Rectal smooth muscle tissue (tissue), 1 donor: ENCODE measurements at regions not wholly inside any gene's neighbourhood (a gene's known extent, or its start where the extent isn't known, plus 50 kb on each side); places are given as distances from the start of the nearest gene placed in this dataset.

Source experiments
- H3K27ac ChIP-seq: one replicate; pipeline ENCODE4 v1.7.0; 2013; ENCODE audit warnings: low read depth, low read length, inconsistent platforms
- H3K27me3 ChIP-seq: one replicate; pipeline ENCODE4 v1.7.0; 2013; ENCODE audit warnings: low read length; ENCODE audit not compliant: control insufficient read depth, insufficient read depth
- H3K36me3 ChIP-seq: one replicate; pipeline ENCODE4 v1.7.0; 2013; ENCODE audit warnings: low read length; ENCODE audit not compliant: control insufficient read depth, insufficient read depth
- H3K4me1 ChIP-seq: one replicate; pipeline ENCODE4 v1.7.0; 2013; ENCODE audit warnings: low read length; ENCODE audit not compliant: control insufficient read depth, insufficient read depth
- H3K4me3 ChIP-seq: one replicate; pipeline ENCODE4 v1.7.0; 2013; ENCODE audit warnings: low read length
- H3K9ac ChIP-seq: one replicate; pipeline ENCODE4 v1.7.0; 2013; ENCODE audit warnings: low read length

GRCh38 chr4:13174001-13174400 is 310.1 kb downstream of the RAB28 start:
- H3K4me1 ChIP-seq, result peaks cover 4% of the 10 kb centered on the region
- H3K27me3 ChIP-seq, result no peaks in the 10 kb centered on the region
- no peaks in the 10 kb centered on the region for H3K36me3 ChIP-seq
- H3K27ac ChIP-seq, result no peak overlapping the region
- no peak overlapping the region for H3K9ac ChIP-seq
- no peak overlapping the region for H3K4me3 ChIP-seq

- H3K9ac ChIP-seq, result no peak overlapping the region
- H3K27me3 ChIP-seq, result no peaks in the 10 kb centered on the region
- H3K36me3 ChIP-seq, result no peaks in the 10 kb centered on the region
- no peaks in the 10 kb centered on the region for H3K4me1 ChIP-seq
- H3K4me3 ChIP-seq, result no peak overlapping the region
- H3K27ac ChIP-seq, result no peak overlapping the region
Observed at GRCh38 chr4:13171292-13172057, 312.7 kb downstream of the RAB28 start.

- Histone ChIP-seq H3K9ac (no peak overlapping the region), H3K27me3 (no peaks in the 10 kb centered on the region), H3K4me3 (no peak overlapping the region), H3K36me3 (no peaks in the 10 kb centered on the region), H3K27ac (no peak overlapping the region), H3K4me1 (no peaks in the 10 kb centered on the region)
Observed at GRCh38 chr4:13169731-13170525, 314.2 kb downstream of the RAB28 start.

GRCh38 chr4:13168326-13168725 is 315.8 kb downstream of the RAB28 start:
- Histone ChIP-seq H3K4me1 (no peaks in the 10 kb centered on the region), H3K27me3 (no peaks in the 10 kb centered on the region), H3K36me3 (no peaks in the 10 kb centered on the region), H3K27ac (no peak overlapping the region), H3K4me3 (no peak overlapping the region), H3K9ac (no peak overlapping the region)

- Histone ChIP-seq H3K4me3 (no peak overlapping the region), H3K4me1 (no peaks in the 10 kb centered on the region), H3K9ac (no peak overlapping the region), H3K27ac (no peak overlapping the region), H3K36me3 (no peaks in the 10 kb centered on the region), H3K27me3 (no peaks in the 10 kb centered on the region)
Observed at GRCh38 chr4:13166214-13166613, 317.9 kb downstream of the RAB28 start.

GRCh38 chr4:13164783-13165331 is 319.3 kb downstream of the RAB28 start:
- Histone ChIP-seq H3K27ac (no peak overlapping the region), H3K27me3 (no peaks in the 10 kb centered on the region), H3K36me3 (no peaks in the 10 kb centered on the region), H3K4me1 (peaks cover 4% of the 10 kb centered on the region), H3K9ac (no peak overlapping the region), H3K4me3 (no peak overlapping the region)

GRCh38 chr4:13162886-13163285 is 321.3 kb downstream of the RAB28 start:
- no peak overlapping the region for H3K9ac ChIP-seq
- no peaks in the 10 kb centered on the region for H3K27me3 ChIP-seq
- no peaks in the 10 kb centered on the region for H3K36me3 ChIP-seq
- peaks cover 4% of the 10 kb centered on the region for H3K4me1 ChIP-seq
- no peak overlapping the region for H3K4me3 ChIP-seq
- no peak overlapping the region for H3K27ac ChIP-seq

GRCh38 chr4:13160920-13161319 is 323.2 kb downstream of the RAB28 start:
- Histone ChIP-seq H3K27me3 (no peaks in the 10 kb centered on the region), H3K27ac (peak overlapping the region; percentile 56), H3K4me3 (no peak overlapping the region), H3K36me3 (no peaks in the 10 kb centered on the region), H3K9ac (no peak overlapping the region), H3K4me1 (peaks cover 4% of the 10 kb centered on the region)

- no peak overlapping the region for H3K27ac ChIP-seq
- H3K4me1 ChIP-seq, result peaks cover 4% of the 10 kb centered on the region
- H3K9ac ChIP-seq, result no peak overlapping the region
- no peak overlapping the region for H3K4me3 ChIP-seq
- no peaks in the 10 kb centered on the region for H3K27me3 ChIP-seq
- no peaks in the 10 kb centered on the region for H3K36me3 ChIP-seq
Observed at GRCh38 chr4:13159041-13159620, 325.0 kb downstream of the RAB28 start.

GRCh38 chr4:13151194-13151593 is 332.9 kb downstream of the RAB28 start:
- Histone ChIP-seq H3K27me3 (no peaks in the 10 kb centered on the region), H3K4me3 (no peak overlapping the region), H3K4me1 (peaks cover 3% of the 10 kb centered on the region), H3K9ac (no peak overlapping the region), H3K36me3 (no peaks in the 10 kb centered on the region), H3K27ac (peak overlapping the region; percentile 57)

GRCh38 chr4:13143222-13144070 is 340.7 kb downstream of the RAB28 start:
- H3K36me3 ChIP-seq, result no peaks in the 10 kb centered on the region
- H3K27ac ChIP-seq, result no peak overlapping the region
- H3K9ac ChIP-seq, result no peak overlapping the region
- no peaks in the 10 kb centered on the region for H3K4me1 ChIP-seq
- H3K27me3 ChIP-seq, result no peaks in the 10 kb centered on the region
- H3K4me3 ChIP-seq, result no peak overlapping the region

- Histone ChIP-seq H3K27me3 (no peaks in the 10 kb centered on the region), H3K27ac (no peak overlapping the region), H3K4me1 (no peaks in the 10 kb centered on the region), H3K4me3 (no peak overlapping the region), H3K36me3 (no peaks in the 10 kb centered on the region), H3K9ac (no peak overlapping the region)
Observed at GRCh38 chr4:13142726-13143125, 341.4 kb downstream of the RAB28 start.
